Right ventricle myocardium inferior (tissue), 1 donor: ENCODE measurements at regions not wholly inside any gene's neighbourhood (a gene's known extent, or its start where the extent isn't known, plus 50 kb on each side); places are given as distances from the start of the nearest gene placed in this dataset.
"Not testable (repeated sequence)": the region's sequence is repeated elsewhere in the genome, so short reads cannot be mapped to it uniquely, and the experiment has no call there.

Experiments
- ATAC-seq: fragments of 200-7000 bp; cut with Tn5 transposase; one replicate; pipeline ENCODE4 v1.9.1; 2020; ENCODE audit warnings: mild to moderate bottlenecking, moderate library complexity
- DNase-seq: peaks from one replicate; pipeline ENCODE4 v3.0.0; 2021; ENCODE audit errors: missing footprints
- intact Hi-C: fragments of 100-400 bp; cut with DNase I; formaldehyde crosslinking; loops from one replicate; pipeline ENCODE4 v1.11.0; 2022
- donor health status: DM: no; HTN: yes; CAD: no; lungs with severe emphysema.

DNA sequence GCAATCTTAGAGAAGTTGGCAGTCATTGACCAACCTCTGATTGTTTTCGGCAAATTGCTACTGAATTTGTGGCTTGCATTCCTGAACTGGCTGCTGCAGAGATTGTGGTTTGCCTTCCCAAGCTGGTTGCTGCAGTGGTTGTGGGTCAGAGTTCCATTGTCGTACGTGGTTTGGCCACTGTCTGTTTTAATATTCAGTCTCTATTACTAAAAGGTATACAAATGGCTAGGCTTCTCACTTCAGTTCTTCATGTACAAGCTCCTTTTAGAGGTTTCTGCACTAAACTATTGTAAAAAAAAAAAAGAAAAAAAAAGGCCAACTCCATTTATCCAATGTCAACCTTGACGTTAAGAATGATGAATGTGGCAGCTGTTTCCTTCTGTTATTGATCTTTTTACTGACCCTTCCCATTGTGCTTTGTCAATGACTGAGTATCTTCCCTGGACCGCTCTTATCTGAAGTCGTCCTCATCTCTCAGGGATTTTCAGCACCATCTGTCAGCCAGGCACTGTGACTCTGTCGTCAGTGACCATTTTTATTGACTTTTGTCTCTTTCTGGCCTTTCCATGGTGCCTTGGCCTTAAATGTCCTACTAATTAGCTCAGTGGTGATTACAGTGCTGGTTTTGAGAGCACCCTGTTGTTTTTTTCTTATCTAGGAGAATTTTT is 140.6 kb upstream of the ZNF658 start:
- DNase-seq, intact Hi-C loops, ATAC-seq: not testable (repeated sequence)

DNA sequence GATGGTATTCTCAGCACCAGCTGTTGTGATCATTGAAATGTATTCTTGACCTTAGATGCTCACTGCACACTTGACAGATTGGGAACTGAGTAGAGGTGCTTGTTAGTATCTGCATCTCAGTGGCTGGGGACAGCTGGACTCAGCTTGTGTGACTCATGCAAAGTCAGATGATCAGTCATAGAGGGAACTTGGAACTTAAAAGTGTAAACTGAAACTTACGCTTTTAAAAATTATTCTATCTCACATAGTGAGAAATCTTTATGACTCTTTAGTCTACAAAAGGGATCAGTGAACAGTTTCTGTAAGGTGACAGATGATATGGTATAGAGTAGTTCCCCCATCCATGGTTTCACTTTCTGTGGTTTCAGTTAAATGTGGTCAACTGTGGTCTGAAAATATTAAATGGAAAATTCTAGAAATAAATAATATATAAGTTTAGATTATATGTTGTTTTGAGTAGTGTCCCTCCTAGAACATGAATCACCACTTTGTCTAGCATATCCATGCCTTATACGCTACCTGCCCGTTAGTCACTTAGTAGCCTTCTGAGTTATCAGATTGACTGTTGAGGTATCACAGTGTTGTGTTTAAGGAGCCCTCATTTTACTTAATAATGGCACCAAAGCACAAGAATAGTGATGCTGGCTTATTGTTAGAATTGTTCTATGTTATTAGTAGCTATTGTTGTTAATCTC is 135.6 kb upstream of the ZNF658 start:
- ATAC-seq, intact Hi-C loops, DNase-seq: not testable (repeated sequence)

DNA sequence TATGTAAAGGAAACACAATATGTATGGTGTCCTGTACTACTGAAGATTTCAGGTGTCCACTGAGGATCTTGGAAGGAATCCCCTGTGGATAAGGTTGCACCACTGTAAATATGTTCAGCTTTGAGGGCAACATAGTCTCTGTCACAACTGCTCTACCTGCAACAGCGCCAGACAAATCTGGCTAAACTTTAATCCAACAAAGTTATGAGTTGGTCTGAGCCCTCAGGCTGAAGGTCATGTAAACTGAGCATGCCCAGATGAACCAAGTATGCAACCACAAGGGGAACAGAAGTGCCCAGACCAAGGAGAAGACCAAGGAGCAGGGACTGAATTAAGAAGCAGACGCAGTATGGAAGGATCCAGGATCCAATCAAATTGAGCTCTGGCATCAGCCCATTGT is 135.0 kb upstream of the ZNF658 start:
- ATAC-seq, DNase-seq, intact Hi-C loops: not testable (repeated sequence)

DNA sequence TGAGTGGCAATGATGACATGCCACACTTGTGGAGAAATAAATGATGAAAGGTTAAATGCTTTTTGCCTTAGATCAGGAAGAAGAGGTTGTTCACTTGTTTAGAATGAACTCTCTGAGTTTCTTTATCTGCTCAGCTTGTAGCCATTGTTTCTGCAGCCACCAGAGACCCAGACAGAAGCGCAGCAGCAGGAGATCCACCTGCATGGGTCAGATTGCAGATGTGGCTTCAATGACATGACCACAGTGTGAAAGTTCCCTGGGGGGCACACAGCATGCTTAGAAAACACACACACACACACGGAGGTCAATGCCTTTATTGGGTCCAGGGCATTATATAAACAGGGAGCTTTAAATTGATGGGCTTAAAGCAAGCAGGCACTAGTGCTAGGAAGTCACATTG is 129.0 kb upstream of the ZNF658 start:
- DNase-seq, intact Hi-C loops, ATAC-seq: not testable (repeated sequence)

DNA sequence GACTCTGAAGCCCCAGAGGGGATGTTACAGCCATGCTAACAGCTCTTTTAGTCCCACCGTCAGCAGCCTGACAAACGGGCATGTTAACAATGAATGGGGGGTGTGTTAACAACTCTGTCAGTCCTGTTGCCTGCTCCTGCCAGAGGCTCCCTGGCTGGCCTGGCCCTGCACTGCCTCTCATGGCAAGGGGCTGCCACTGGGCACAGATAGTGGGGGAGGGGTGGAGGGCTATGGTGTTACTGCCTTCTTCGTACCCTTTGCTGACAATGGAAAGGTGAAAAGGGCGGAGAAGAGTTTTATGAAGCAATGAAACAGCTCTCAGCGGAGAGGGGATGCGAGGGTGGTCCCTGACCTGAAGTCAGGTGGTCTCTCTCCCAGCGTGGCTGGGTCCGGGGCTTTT is 125.9 kb upstream of the ZNF658 start:
- ATAC-seq, intact Hi-C loops, DNase-seq: not testable (repeated sequence)

DNA sequence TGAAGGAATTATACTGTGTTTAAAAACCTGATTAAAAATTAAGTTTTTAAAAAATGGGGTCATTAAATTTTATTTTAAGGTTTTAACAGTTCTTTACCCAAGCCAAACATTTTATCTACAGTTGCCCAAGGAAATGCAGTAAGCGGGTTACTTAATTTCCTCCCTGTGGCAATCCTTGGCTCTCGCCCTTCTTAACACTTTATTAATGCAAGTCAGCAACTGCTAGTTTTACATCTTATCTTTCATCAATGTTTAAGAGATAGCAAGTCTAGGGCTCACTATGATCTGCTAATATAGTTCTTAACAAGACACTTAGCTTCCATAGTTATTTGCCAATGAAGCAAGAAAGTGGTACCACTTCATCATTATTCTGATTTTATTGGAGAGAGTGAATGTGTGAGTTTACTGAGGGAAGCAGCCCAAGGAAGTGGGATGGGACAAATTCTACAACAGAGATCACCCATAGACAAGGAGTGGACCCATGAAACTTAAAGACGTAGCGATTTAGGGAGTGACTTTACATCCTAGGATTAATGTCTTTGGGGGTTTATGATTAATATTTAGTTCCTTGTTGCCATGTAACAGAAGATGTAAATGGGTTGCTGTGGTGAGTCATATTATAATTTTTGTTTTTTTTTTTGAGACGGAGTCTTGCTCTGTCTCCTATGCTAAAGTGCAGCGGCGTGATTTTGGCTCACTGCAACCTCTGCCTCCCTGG is 120.4 kb upstream of the ZNF658 start:
- ATAC-seq, intact Hi-C loops, DNase-seq: not testable (repeated sequence)

DNA sequence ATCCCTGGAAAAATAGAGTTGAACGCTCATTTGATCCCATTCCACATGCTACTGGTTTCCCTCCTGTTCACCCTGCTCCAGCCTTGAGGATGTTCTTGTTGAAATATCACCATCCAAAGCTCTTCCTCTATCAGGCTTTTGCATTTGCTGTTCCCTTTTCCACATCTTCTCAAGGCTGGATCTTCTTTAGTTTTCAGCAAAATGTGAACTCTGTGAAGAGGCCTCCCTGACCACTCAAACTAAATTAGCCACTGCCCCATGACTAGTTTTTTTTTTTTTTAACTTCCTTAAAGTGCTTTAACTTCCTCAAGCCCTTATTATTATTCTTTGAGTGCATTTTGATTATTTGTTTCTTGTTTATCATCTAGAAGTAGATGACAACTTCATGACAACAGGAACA is 119.3 kb upstream of the ZNF658 start:
- intact Hi-C loops, DNase-seq, ATAC-seq: not testable (repeated sequence)

DNA sequence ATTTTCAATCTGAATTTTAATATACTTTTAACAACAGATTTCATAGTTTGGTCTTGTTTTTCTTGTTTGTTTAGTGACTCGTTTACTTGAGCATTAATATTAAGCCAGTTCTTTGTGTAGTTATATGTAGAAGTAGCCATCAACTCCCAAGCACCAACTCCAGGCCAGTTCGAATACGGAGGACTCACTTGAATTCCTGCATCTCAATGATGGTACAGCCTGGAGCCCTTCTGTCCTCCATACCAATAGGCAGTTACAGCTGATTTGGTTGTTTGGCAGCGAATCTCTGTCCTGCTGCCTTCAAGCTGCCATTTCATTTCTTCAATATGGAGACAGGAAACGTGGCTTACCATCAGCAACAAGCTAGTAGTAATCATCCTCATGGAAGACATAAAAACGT is 118.5 kb upstream of the ZNF658 start:
- DNase-seq, ATAC-seq, intact Hi-C loops: not testable (repeated sequence)

DNA sequence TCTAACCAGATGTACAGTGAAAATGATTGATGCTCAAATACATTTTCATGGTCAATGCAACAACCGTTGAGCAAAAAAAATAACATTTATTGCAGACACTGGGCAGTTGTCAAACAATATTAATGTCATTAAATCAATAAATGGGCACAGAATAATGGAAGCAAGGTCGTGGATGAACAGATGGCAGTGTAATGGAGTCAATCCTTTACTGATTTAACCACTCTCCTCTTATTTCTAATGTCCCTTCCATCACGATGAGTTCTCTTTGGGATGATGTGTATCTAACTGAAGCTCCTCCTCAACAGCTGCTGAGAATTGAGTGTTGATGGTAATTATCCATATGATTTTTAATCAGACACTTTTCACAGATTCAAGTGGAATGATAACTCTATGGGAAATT is 114.9 kb upstream of the ZNF658 start:
- DNase-seq, intact Hi-C loops: not testable (repeated sequence)

DNA sequence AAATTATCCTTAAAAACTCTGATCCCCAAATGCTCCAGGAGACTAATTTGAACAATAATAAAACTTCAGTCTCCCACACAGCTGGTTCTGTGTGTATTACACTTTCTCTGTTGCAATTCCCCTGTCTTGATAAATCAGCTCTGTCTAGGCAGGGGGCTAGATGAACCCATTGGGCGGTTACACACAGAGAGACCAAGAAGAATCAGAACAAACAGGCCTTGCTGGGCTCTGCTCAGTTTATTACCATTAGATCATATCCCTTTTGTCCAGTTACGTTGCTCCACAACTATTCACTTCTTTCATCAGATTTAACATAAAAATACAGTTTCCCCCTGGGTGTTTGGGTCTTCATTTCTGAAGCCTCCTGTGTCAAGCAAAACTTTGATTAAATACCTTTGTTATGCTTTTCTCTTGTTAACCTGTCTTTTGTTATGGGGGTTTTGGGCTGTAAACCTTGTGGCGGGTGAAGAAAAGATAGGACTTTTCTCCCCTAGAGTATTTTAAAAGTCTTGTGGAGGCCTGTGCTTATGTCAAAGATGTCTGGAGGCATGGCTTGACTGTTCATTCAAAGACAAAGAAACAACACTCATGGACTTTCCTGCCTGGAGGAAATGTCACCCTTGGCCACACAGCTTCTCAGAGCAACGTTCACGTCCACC is 109.3 kb upstream of the ZNF658 start:
- ATAC-seq, DNase-seq, intact Hi-C loops: not testable (repeated sequence)

More for the DNA sequence above, 114.9 kb upstream of the ZNF658 start:
- not testable (repeated sequence) for ATAC-seq

DNA sequence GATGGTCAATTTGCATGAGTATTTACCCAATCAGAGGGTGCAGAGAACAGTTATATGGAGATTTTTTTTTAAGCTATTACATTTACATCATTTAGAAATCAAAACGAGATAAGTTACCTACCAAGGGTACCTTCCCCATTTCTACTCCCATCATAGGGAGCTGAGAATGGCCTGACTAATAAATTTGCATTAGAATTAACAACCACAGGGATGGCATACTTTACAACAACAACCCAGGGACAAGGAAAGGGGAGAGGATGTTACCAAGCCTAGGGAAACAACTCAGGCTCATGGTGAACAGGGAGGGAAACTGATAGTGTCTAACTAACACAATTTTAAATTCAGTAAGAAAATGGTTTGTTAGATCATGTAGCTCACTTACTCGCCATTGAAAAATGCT is 105.8 kb upstream of the ZNF658 start:
- DNase-seq, intact Hi-C loops, ATAC-seq: not testable (repeated sequence)

DNA sequence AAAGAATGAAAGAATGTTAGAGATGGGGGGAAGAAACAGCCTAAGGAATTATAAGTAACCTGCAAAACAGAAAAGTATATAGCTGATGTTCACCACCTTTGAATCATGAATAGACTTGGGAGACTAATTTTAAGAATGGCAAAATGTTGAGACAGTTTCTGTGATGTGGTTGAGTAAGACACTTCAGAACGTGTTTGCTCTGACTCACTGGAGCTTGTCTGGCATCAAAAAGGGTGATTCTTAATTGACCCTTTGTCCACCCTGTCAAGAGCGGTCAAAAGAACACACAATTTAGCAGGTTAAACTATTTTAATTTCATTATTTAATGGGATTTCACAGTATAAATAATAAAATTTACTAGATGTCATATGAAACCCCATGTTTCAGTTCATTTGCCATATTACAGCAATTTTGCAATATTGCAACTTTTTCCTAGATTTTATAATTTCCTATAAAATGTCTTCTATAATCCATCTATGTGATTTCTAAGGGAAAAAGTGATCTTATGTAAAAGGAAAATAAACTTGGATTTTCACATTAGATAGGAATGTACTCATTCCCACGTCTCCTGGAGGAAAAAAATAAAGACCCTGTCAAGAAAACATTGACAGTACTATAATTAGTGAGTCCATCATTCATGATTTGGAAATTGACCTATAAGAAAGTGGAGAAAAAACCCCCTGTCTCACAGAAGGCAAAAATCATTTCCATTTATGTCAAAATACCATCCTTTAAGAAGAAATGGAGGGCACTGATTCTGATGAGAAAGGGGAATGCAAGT is 104.6 kb upstream of the ZNF658 start:
- intact Hi-C loops, ATAC-seq, DNase-seq: not testable (repeated sequence)

DNA sequence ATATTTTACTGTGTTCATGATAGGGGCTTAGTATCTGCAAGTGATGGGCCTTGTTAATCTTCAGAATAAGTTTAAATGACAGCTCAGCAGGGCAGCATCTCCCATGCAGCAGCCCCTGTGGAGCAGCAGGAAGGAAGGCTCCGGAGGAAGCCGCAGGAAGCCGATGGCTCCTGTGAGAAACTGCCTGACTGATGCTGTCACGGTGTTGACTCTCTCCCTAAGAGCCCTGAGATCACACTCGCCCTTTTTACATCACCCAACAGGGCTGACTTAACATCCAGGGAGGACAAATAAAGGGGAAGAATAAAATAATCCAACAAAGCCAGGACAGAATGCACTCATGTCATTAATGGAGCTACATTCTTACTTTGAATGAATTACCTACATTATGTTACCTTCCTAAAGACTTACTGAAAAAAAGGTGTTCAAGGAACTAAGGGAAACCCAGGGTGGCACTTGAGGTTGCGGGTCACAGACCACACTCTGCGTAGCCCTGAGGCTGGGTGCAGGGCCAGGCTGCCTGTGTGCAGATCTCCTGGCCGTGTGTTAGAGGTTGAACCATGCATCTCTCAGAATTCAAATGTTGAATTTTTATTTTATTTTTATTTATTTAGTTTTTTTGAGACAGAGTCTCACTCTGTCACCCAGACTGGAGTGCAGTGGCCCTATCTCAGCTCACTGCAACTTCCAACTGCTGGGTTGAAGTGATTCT is 102.5 kb upstream of the ZNF658 start:
- DNase-seq, intact Hi-C loops, ATAC-seq: not testable (repeated sequence)

DNA sequence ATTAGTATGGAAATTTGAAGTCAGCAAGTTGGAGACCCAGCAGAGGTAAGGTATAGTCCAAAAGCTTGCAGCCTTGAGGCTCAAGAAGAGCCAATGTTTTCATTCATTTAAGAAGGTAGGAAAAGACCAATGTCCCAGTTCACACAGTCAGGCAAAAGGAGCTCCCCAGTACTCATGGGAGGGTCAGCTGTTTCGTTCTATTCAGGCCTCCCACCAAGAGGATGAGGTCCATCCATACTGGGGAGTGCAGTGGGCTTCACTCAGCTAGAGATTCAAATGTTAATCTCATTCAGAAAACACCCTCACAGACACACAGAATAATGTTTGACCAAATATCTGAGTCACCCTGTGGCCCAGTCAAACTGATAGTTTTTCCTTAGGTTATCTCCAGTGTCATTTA is 96.9 kb upstream of the ZNF658 start:
- DNase-seq, ATAC-seq, intact Hi-C loops: not testable (repeated sequence)

DNA sequence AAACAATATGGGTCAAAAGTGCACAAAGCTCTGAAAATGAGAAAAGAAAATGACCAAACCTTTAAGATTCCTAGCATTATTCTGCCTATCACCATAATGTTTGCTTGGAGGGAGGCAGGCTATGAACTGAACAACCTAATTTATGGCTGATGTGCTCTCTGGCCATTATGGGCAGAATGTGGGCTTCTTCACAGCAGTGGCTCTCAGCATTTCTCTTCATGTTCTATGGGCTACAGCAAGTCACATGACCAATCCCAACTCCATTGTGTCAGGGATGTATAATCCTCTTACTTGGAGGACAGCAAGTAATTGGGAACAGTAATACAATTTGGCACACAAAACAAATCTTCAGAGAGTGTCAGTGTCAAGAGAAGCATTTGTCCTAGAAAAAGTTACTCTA is 90.3 kb upstream of the ZNF658 start:
- DNase-seq, intact Hi-C loops, ATAC-seq: not testable (repeated sequence)

DNA sequence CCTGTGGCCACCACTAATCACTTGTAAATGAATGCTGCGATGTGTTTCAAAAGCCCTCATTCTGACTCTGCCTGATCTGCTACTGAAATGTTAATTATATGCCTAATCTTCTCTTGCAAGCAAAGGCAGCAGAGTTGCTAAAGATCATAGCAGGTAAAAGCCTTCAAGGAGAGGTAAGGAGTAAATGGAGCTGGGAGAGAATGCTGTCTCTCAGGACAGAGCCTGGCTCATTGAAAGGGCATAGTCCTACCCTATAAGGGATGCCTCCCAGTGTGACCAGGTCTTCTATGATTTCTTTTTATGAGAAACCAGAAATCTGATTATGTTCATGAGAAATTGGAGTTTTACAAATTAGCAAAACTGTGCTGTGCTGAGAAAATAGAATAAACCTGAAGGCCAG is 88.2 kb upstream of the ZNF658 start:
- ATAC-seq, intact Hi-C loops, DNase-seq: not testable (repeated sequence)

DNA sequence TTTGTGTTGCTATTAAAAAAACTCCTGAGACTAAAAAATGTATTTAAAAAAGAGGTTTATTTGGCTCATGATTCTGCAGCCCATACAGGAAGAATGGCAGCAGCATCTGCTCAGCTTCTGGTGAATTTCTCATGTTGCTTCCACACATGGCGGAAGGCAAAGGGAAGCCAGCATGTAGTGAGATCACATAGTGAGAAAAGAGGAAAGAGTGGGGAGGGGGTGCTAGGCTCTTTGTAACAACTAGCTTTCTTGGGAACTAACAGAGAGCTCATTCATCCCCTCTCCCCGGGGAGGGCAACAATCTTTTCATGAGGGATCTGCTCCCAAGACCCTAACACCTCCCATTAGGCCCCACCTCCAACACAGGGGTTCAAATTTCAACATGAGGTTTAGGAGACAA is 87.6 kb upstream of the ZNF658 start:
- intact Hi-C loops, DNase-seq, ATAC-seq: not testable (repeated sequence)
